Endodermal cell (in vitro differentiated cells): ENCODE measurements at regions not wholly inside any gene's neighbourhood (a gene's known extent, or its start where the extent isn't known, plus 50 kb on each side); places are given as distances from the start of the nearest gene placed in this dataset.
"Not testable (repeated sequence)": the region's sequence is repeated elsewhere in the genome, so short reads cannot be mapped to it uniquely, and the experiment has no call there.

Experiments used
- DNase-seq: peaks from one replicate; pipeline ENCODE4 v3.0.0-alpha.2; 2017
- H3K27ac ChIP-seq: 2 replicates; pipeline ENCODE4 v1.5.1; 2013; ENCODE audit warnings: mild to moderate bottlenecking, low read depth, low read length, moderate library complexity
- H3K27me3 ChIP-seq: 2 replicates; pipeline ENCODE4 v1.6.1; 2013; ENCODE audit warnings: mild to moderate bottlenecking, low read length, moderate library complexity; ENCODE audit not compliant: insufficient read depth, control insufficient read depth, poor library complexity, severe bottlenecking
- H3K36me3 ChIP-seq: 2 replicates; pipeline ENCODE4 v1.7.0; 2013; ENCODE audit warnings: mild to moderate bottlenecking, low read length, moderate library complexity; ENCODE audit not compliant: control insufficient read depth, insufficient read depth
- H3K4me1 ChIP-seq: one replicate; pipeline ENCODE4 v1.7.0; 2013; ENCODE audit warnings: low read length; ENCODE audit not compliant: control insufficient read depth, insufficient read depth
- H3K4me3 ChIP-seq: 2 replicates; pipeline ENCODE4 v1.5.1; 2013; ENCODE audit warnings: mild to moderate bottlenecking, low read length, moderate library complexity
- H3K9ac ChIP-seq: 2 replicates; pipeline ENCODE4 v1.6.1; 2013; ENCODE audit warnings: mild to moderate bottlenecking, low read length, moderate library complexity; ENCODE audit not compliant: poor library complexity, severe bottlenecking; ENCODE audit errors: extremely low read depth
- H3K9me3 ChIP-seq: 2 replicates; pipeline ENCODE4 v1.6.1; 2013; ENCODE audit warnings: mild to moderate bottlenecking, low read length, moderate library complexity; ENCODE audit not compliant: control insufficient read depth
- H3K27ac Mint-ChIP-seq: 2 replicates; pipeline ENCODE4 v1.8.0; 2020; ENCODE audit warnings: mixed read lengths
- H3K27me3 Mint-ChIP-seq: 2 replicates; pipeline ENCODE4 v1.8.0; 2021; ENCODE audit warnings: mild to moderate bottlenecking, mixed read lengths; ENCODE audit not compliant: insufficient read depth
- H3K36me3 Mint-ChIP-seq: 2 replicates; pipeline ENCODE4 v1.8.0; 2020; ENCODE audit warnings: low read depth, mixed read lengths
- H3K4me1 Mint-ChIP-seq: 2 replicates; pipeline ENCODE4 v1.8.0; 2020; ENCODE audit warnings: mixed read lengths
- H3K4me3 Mint-ChIP-seq: 2 replicates; pipeline ENCODE4 v1.8.0; 2020; ENCODE audit warnings: mild to moderate bottlenecking, moderate library complexity, mixed read lengths
- H3K9me3 Mint-ChIP-seq: 2 replicates; pipeline ENCODE4 v1.8.0; 2020; ENCODE audit warnings: mild to moderate bottlenecking, mixed read lengths
- WGBS, 2 experiments: methylation state at CpG; one replicate each; pipeline versions ENCODE4 v1.1.5 to v1.1.7; 2013; ENCODE audit warnings: missing lambda C conversion rate in 2 of 2, mixed read lengths in 1 of 2; ENCODE audit not compliant: insufficient coverage in 1 of 2, insufficient read length in 1 of 2; 5-methylcytosine and 5-hydroxymethylcytosine counted together

- not testable (repeated sequence) for H3K4me1 Mint-ChIP-seq, H3K36me3 Mint-ChIP-seq, H3K27ac ChIP-seq, H3K27me3 ChIP-seq, H3K9ac ChIP-seq, H3K27ac Mint-ChIP-seq, H3K27me3 Mint-ChIP-seq, DNase-seq, H3K4me3 Mint-ChIP-seq, H3K4me1 ChIP-seq, H3K4me3 ChIP-seq, H3K36me3 ChIP-seq, H3K9me3 Mint-ChIP-seq, H3K9me3 ChIP-seq
- 87% methylated on average over 2 of the region's 5 CpGs; no CpG with 5 or more reads in 1 of the 2 experiments for WGBS, 2 experiments
Observed at GRCh38 chr2:87647737-87648498, 100.0 kb upstream of the PLGLB2 start.

GRCh38 chr2:87648815-87649214 is 99.1 kb upstream of the PLGLB2 start:
- DNase-seq, H3K9me3 ChIP-seq, H3K4me1 ChIP-seq, H3K4me3 ChIP-seq, H3K27ac ChIP-seq, H3K9ac ChIP-seq, H3K27ac Mint-ChIP-seq, H3K9me3 Mint-ChIP-seq, H3K4me3 Mint-ChIP-seq, H3K36me3 ChIP-seq, H3K4me1 Mint-ChIP-seq, H3K27me3 ChIP-seq, H3K27me3 Mint-ChIP-seq, H3K36me3 Mint-ChIP-seq: not testable (repeated sequence)
- WGBS, 2 experiments: no CpG with 5 or more reads among the region's 3 CpGs

DNA sequence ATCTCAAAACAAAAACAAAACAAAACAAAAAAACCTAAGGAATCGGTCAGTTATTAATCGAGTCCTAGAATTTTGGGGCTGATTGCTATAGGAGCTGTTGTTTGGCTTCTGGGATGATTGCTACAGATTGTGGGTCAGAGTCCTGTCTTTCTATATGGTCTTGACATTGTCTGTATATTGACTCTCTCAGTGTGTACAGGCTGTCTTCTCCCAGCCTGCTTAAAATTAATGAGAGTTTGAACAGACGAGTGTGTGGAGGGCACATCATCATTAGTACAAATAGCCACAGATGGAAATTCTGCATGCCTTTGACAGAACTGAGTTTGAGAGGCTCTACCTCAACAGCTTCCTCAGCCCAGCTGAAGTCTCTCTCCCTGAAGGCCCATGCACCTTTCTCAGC is 98.0 kb upstream of the PLGLB2 start:
- not testable (repeated sequence) for H3K27me3 Mint-ChIP-seq, H3K27ac ChIP-seq, DNase-seq, H3K36me3 Mint-ChIP-seq, H3K27me3 ChIP-seq, H3K27ac Mint-ChIP-seq, H3K4me3 ChIP-seq, H3K9me3 Mint-ChIP-seq, H3K9ac ChIP-seq, H3K4me1 ChIP-seq, H3K36me3 ChIP-seq, H3K4me1 Mint-ChIP-seq, H3K4me3 Mint-ChIP-seq, H3K9me3 ChIP-seq
- WGBS, 2 experiments: 88 to 94% methylated on average over 1 to 3 of the region's 3 CpGs

GRCh38 chr2:87650837-87651236 is 97.0 kb upstream of the PLGLB2 start:
- not testable (repeated sequence) for H3K27me3 Mint-ChIP-seq, H3K4me1 ChIP-seq, H3K4me3 Mint-ChIP-seq, H3K36me3 Mint-ChIP-seq, H3K27ac ChIP-seq, H3K9me3 ChIP-seq, H3K4me1 Mint-ChIP-seq, H3K9ac ChIP-seq, DNase-seq, H3K36me3 ChIP-seq, H3K27ac Mint-ChIP-seq, H3K9me3 Mint-ChIP-seq, H3K27me3 ChIP-seq, H3K4me3 ChIP-seq
- WGBS, 2 experiments: 100% methylated on average over 1 of the region's 2 CpGs; no CpG with 5 or more reads in 1 of the 2 experiments

DNA sequence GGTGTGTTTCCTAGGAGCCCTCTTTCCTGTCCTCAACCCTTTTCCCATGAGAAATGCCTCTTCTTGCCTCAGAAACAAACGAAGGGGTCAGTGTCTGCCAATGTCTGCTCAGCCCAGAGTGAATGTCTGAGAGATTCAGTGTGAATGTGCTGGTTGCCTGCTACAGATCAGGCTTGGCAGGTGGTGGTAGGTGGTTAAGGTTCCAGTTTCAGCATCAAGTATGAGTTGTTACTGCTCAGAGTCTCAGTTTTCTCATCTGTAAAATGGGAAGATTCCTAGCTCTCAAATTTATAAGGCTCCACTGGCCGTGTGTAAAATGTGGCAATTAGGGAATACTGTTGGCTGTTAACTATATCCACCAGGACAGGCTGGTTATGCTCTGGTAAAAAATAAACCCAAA is 96.3 kb upstream of the PLGLB2 start:
- not testable (repeated sequence) for H3K36me3 Mint-ChIP-seq, H3K27me3 Mint-ChIP-seq, H3K27ac Mint-ChIP-seq, H3K36me3 ChIP-seq, H3K27me3 ChIP-seq, H3K9me3 ChIP-seq, H3K9ac ChIP-seq, H3K4me3 ChIP-seq, H3K4me1 ChIP-seq, H3K9me3 Mint-ChIP-seq, DNase-seq, H3K4me1 Mint-ChIP-seq, H3K27ac ChIP-seq, H3K4me3 Mint-ChIP-seq
- WGBS, 2 experiments: 87 to 100% methylated on average over 1 to 2 of the region's 2 CpGs

DNA sequence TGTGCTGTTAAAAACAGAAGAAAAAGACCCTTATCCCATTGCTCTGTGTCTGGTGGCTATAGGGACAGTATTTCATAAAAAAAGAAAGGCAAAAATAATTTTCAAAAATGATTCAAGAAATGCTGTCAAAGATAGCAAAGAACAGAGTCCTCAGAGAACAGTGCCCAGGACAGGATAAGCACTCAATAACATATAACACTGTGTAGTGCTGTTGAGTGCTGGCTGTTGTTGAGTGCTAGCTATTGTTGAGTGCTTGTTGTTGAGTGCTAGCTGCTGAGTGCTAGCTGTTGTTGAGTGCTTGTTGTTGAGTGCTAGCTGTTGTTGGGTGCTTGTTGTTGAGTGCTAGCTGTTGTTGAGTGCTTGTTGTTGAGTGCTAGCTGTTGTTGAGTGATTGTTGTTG is 94.5 kb upstream of the PLGLB2 start:
- not testable (repeated sequence) for H3K36me3 Mint-ChIP-seq, H3K27ac Mint-ChIP-seq, H3K9me3 ChIP-seq, H3K9me3 Mint-ChIP-seq, H3K4me1 ChIP-seq, H3K27me3 ChIP-seq, H3K9ac ChIP-seq, DNase-seq, H3K27ac ChIP-seq, H3K4me1 Mint-ChIP-seq, H3K36me3 ChIP-seq, H3K27me3 Mint-ChIP-seq, H3K4me3 ChIP-seq, H3K4me3 Mint-ChIP-seq

- H3K9me3 Mint-ChIP-seq, H3K4me3 Mint-ChIP-seq, H3K36me3 ChIP-seq, H3K4me1 Mint-ChIP-seq, H3K4me3 ChIP-seq, H3K27ac ChIP-seq, H3K9ac ChIP-seq, DNase-seq, H3K27ac Mint-ChIP-seq, H3K27me3 Mint-ChIP-seq, H3K27me3 ChIP-seq, H3K9me3 ChIP-seq, H3K4me1 ChIP-seq, H3K36me3 Mint-ChIP-seq: not testable (repeated sequence)
- 76% methylated on average over 5 of the region's 7 CpGs; no CpG with 5 or more reads in 1 of the 2 experiments for WGBS, 2 experiments
Observed at GRCh38 chr2:87654136-87654814, 93.6 kb upstream of the PLGLB2 start.
